ENCODE measurements at regions not wholly inside any gene's neighbourhood (a gene's known extent, or its start where the extent isn't known, plus 50 kb on each side); places are given as distances from the start of the nearest gene placed in this dataset.
"Not testable (repeated sequence)": the region's sequence is repeated elsewhere in the genome, so short reads cannot be mapped to it uniquely, and the experiment has no call there.

GRCh38 chr18:68387246-68387645, 327.7 kb downstream of the TMX3 start:
- Histone ChIP-seq H3K27me3 (no peaks in the 10 kb centered on the region), H3K36me3 (no peaks in the 10 kb centered on the region), H3K4me1 (no peaks in the 10 kb centered on the region), H3K4me3 (ENCODE audit: low read depth, low read length) (no peak overlapping the region), H3K9me3 (no peaks in the 10 kb centered on the region)
- TF ChIP-seq CTCF (IDR thresholded peaks at IDR 0.05; ENCODE audit: low read depth, low read length), result no peak
- no peak for DNase-seq

GRCh38 chr18:68383979-68384378, 330.9 kb downstream of the TMX3 start:
- H3K27me3 ChIP-seq, H3K4me1 ChIP-seq: not testable (repeated sequence)

GRCh38 chr18:68376926-68377325, 338.0 kb downstream of the TMX3 start:
- no peaks in the 10 kb centered on the region for H3K9me3 ChIP-seq
- no peaks in the 10 kb centered on the region for H3K4me1 ChIP-seq
- no peak overlapping the region for H3K4me3 ChIP-seq (ENCODE audit: low read depth, low read length)
- DNase-seq, result no peak
- H3K27me3 ChIP-seq, result no peaks in the 10 kb centered on the region
- H3K36me3 ChIP-seq, result no peaks in the 10 kb centered on the region
- no peak for TF ChIP-seq CTCF (IDR thresholded peaks at IDR 0.05; ENCODE audit: low read depth, low read length)

More at GRCh38 chr18:68383979-68384378, 330.9 kb downstream of the TMX3 start:
- H3K36me3 ChIP-seq; H3K9me3 ChIP-seq; H3K4me3 ChIP-seq (ENCODE audit: low read depth, low read length); DNase-seq: not testable (repeated sequence)

GRCh38 chr18:68362907-68363306, 352.0 kb downstream of the TMX3 start:
- TF ChIP-seq CTCF (IDR thresholded peaks at IDR 0.05; ENCODE audit: low read depth, low read length), result no peak
- DNase-seq, result no peak
- Histone ChIP-seq H3K4me1 (no peaks in the 10 kb centered on the region), H3K9me3 (no peaks in the 10 kb centered on the region), H3K4me3 (ENCODE audit: low read depth, low read length) (no peak overlapping the region), H3K27me3 (no peaks in the 10 kb centered on the region), H3K36me3 (no peaks in the 10 kb centered on the region)

- DNase-seq, result no peak
- TF ChIP-seq CTCF (IDR thresholded peaks at IDR 0.05; ENCODE audit: low read depth, low read length), result no peak
- no peaks in the 10 kb centered on the region for H3K4me1 ChIP-seq
- H3K36me3 ChIP-seq, result no peaks in the 10 kb centered on the region
- H3K4me3 ChIP-seq (ENCODE audit: low read depth, low read length), result no peak overlapping the region
- no peaks in the 10 kb centered on the region for H3K27me3 ChIP-seq
- no peaks in the 10 kb centered on the region for H3K9me3 ChIP-seq
Observed at GRCh38 chr18:68355637-68356036, 359.3 kb downstream of the TMX3 start.

- TF ChIP-seq CTCF (IDR thresholded peaks at IDR 0.05; ENCODE audit: low read depth, low read length), result no peak
- no peak for DNase-seq
- no peak overlapping the region for H3K4me3 ChIP-seq (ENCODE audit: low read depth, low read length)
Observed at GRCh38 chr18:68354176-68354575, 360.7 kb downstream of the TMX3 start.

More at GRCh38 chr18:68354176-68354575, 360.7 kb downstream of the TMX3 start:
- H3K27me3 ChIP-seq, result no peaks in the 10 kb centered on the region
- no peaks in the 10 kb centered on the region for H3K36me3 ChIP-seq
- no peaks in the 10 kb centered on the region for H3K4me1 ChIP-seq
- no peaks in the 10 kb centered on the region for H3K9me3 ChIP-seq

Measured in BE2C (cell line).